Pancreas (tissue), 10 donors: ENCODE measurements at regions not wholly inside any gene's neighbourhood (a gene's known extent, or its start where the extent isn't known, plus 50 kb on each side); places are given as distances from the start of the nearest gene placed in this dataset.

Source experiments
- ATAC-seq, 4 donors: fragments of 200-7000 bp; cut with Tn5 transposase; one replicate each; pipeline versions ENCODE4 v1.8.0 to v1.9.1; 2020; ENCODE audit warnings: mild to moderate bottlenecking in 4 of 4, moderate library complexity in 4 of 4
- DNase-seq, 6 donors: peaks; one replicate each; pipeline ENCODE4 v3.0.0-alpha.2; 2020
- FAIRE-seq: peaks from 2 replicates; lab custom pipeline; 2012; peaks lifted over from hg19 to GRCh38; lab: Jason Lieb, UNC
- H3K27ac ChIP-seq, 4 donors: fragments of 200-600 bp; sonication (generic); 1 replicate in 3 of 4; 2 replicates in 1 of 4; pipeline versions ENCODE4 v1.5.0 to v1.8.0; 2020
- H3K27me3 ChIP-seq, 4 donors: fragments of 200-600 bp; one replicate each; pipeline ENCODE4 v1.8.0; 2021
- H3K36me3 ChIP-seq, 3 donors: fragments of 200-600 bp; sonication (generic) in 1 of 3; one replicate each; pipeline versions ENCODE4 v1.5.0 to v1.8.0; 2020 to 2021
- H3K4me1 ChIP-seq, 3 donors: fragments of 200-600 bp; one replicate each; pipeline ENCODE4 v1.8.0; 2021
- H3K4me3 ChIP-seq, 4 donors: fragments of 200-600 bp; sonication (generic) in 2 of 4; one replicate each; pipeline versions ENCODE4 v1.5.0 to v1.8.0; 2020 to 2021
- H3K9me3 ChIP-seq, 4 donors: fragments of 200-600 bp; one replicate each; pipeline ENCODE4 v1.8.0; 2021
- CTCF ChIP-seq, 4 donors: fragments of 200-600 bp; sonication (generic) in 3 of 4; IDR thresholded peaks; one replicate each; pipeline versions ENCODE4 v1.5.0 to v1.8.0; 2021; ENCODE audit warnings: antibody characterized with exemption in 4 of 4
- WGBS, 2 donors: extraction: QIAGEN DNeasy Blood & Tissue Kit; methylation state at CpG; one replicate each; pipeline ENCODE4 v1.1.7; 2013; 5-methylcytosine and 5-hydroxymethylcytosine counted together
- intact Hi-C, 3 donors: fragments of 100-400 bp; cut with DNase I; formaldehyde crosslinking; loops; one replicate each; pipeline versions ENCODE4 v1.11.1 to v1.14.2; 2022
- donor health status: healthy with polysubstance abuse.
- donor health status: DM: no; HTN: no; CAD: no; lungs with moderate emphysema.
- donor health status: DM: no; HTN: no; CAD: no.
- donor health status: control.
- donor health status: control.
- donor health status: Bipolar disorder and iron deficiency.
- donor health status: DM: yes; HTN: yes; CAD: no.
- donor health status: DM: no; HTN: no; CAD: no.
- donor health status: DM: no; HTN: no; CAD: no.
- donor health status: DM: yes; HTN: yes; CAD: no.

DNA sequence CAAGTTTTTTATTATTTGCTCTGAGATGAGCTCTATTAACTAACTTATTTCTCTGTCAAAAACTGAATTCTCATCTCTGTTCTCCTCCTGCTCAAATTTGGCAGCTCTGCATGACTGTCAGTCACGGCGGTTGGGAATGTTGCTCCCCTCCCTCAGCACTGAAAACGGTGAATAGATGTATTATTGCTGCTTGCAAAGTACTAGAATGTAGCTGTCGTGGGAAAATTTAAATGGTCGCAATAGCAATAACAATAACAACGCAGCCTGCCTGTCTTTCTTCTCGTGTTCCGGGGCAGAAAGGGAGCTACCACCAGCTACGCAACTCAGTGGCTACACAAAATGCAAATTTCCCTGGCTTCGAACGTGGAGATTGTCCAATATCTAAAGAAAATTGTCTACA, 125.6 kb upstream of the FRY start:
- H3K27ac ChIP-seq = no peak overlapping the region
- no peak for TF ChIP-seq CTCF (IDR thresholded peaks at IDR 0.05)
- H3K27me3 ChIP-seq = no peaks in the 10 kb centered on the region
- no peak overlapping the region for H3K4me3 ChIP-seq
- H3K36me3 ChIP-seq = no peaks in the 10 kb centered on the region
- H3K4me1 ChIP-seq = peaks cover 0 to 9% (median 2%) of the 10 kb centered on the region in 3 donors
- peak in 1 of 4 donors; percentile 20 for ATAC-seq
- H3K9me3 ChIP-seq = no peaks in the 10 kb centered on the region
- FAIRE-seq = no peak
- DNase-seq = no peak
- intact Hi-C loops = no loop called here
- WGBS, 2 donors = 37 to 46% methylated on average over 11 of the region's 11 CpGs

DNA sequence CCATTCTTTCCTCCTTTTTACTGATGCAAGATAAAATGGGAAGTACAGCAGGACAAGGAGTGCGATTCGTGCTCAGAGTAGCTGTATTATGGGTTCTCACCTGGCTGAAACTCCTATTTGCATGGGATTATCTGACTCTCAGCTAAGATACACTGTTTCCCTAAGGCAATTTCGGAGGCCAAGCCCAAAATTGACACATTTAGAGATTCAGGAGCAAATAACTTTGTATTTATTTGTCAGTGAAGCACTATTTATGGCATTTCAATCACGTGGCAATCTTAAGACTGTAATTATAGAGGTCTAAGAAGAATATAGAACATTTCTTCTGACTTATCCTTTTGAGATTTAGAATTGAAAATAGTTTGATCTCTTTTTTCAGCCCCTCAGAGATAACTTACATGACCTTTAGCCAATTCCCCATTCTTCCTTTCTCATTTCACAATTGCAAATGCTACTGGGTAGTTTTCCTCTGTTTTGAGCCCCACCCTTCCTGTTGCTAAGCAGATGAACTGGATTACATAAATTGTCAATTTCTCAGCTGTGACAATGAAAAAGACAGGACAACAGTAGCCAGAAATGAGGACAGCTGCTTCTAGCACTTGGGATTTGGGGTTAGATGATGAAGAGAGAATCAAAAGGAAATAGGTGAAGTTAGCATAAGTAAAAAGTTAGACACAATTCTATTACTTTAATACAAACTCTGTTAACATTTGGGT, 122.7 kb upstream of the FRY start:
- no peak for TF ChIP-seq CTCF (IDR thresholded peaks at IDR 0.05)
- DNase-seq (no peak), ATAC-seq (peak in 1 of 4 donors; percentile 17), FAIRE-seq (no peak)
- H3K4me1 ChIP-seq = peaks cover 0 to 9% (median 2%) of the 10 kb centered on the region in 3 donors
- 64 to 70% methylated on average over 4 of the region's 4 CpGs for WGBS, 2 donors
- H3K27ac ChIP-seq = no peak overlapping the region
- intact Hi-C loops = no loop called here
- no peaks in the 10 kb centered on the region for H3K9me3 ChIP-seq
- H3K36me3 ChIP-seq = no peaks in the 10 kb centered on the region
- no peaks in the 10 kb centered on the region for H3K27me3 ChIP-seq
- H3K4me3 ChIP-seq = no peak overlapping the region

- 6 to 8% methylated on average over 6 of the region's 6 CpGs for WGBS, 2 donors
- Histone ChIP-seq H3K27me3 (no peaks in the 10 kb centered on the region), H3K36me3 (no peaks in the 10 kb centered on the region), H3K4me1 (peaks cover 0 to 9% (median 2%) of the 10 kb centered on the region in 3 donors), H3K27ac (no peak overlapping the region), H3K9me3 (no peaks in the 10 kb centered on the region), H3K4me3 (no peak overlapping the region)
- peak; percentile 57 to 87 (median 80) for TF ChIP-seq CTCF (IDR thresholded peaks at IDR 0.05)
- peak in 4 of 6 donors; percentile 34 to 62 (median 50) for DNase-seq
- intact Hi-C loops = loop anchor here in 1 of 3 donors (10.0 kb wide), 2 partner anchors 75 to 395 kb away; no protein-coding TSS in a partner anchor
- peak; percentile 79 to 86 (median 82) for ATAC-seq
- FAIRE-seq = peak; percentile 93
Measured at GRCh38 chr13:31909864-31910551, 121.6 kb upstream of the FRY start.

- 94 to 97% methylated on average over 2 of the region's 2 CpGs for WGBS, 2 donors
- H3K4me1 ChIP-seq = peaks cover 0 to 9% (median 1%) of the 10 kb centered on the region in 3 donors
- intact Hi-C loops = loop anchor here in 1 of 3 donors (10.0 kb wide), 2 partner anchors 74 to 394 kb away; no protein-coding TSS in a partner anchor
- H3K27ac ChIP-seq = no peak overlapping the region
- no peak overlapping the region for H3K4me3 ChIP-seq
- DNase-seq (no peak), ATAC-seq (no peak), FAIRE-seq (no peak)
- no peak for TF ChIP-seq CTCF (IDR thresholded peaks at IDR 0.05)
- no peaks in the 10 kb centered on the region for H3K27me3 ChIP-seq
- H3K36me3 ChIP-seq = no peaks in the 10 kb centered on the region
- no peaks in the 10 kb centered on the region for H3K9me3 ChIP-seq
Measured at GRCh38 chr13:31910633-31911032, 120.9 kb upstream of the FRY start.
